ENCODE measurements at regions not wholly inside any gene's neighbourhood (a gene's known extent, or its start where the extent isn't known, plus 50 kb on each side); places are given as distances from the start of the nearest gene placed in this dataset.

GRCh38 chr3:15884132-15884531, 86.4 kb upstream of the ANKRD28 start:
- TF ChIP-seq EZH2 (IDR thresholded peaks at IDR 0.05; ENCODE audit: borderline replicate concordance, insufficient read depth, low read depth, low read length, poor library complexity, severe bottlenecking) (no peak), CTCF (IDR thresholded peaks at IDR 0.05) (no peak)
